Testis (tissue), 2 donors: ENCODE measurements at regions not wholly inside any gene's neighbourhood (a gene's known extent, or its start where the extent isn't known, plus 50 kb on each side); places are given as distances from the start of the nearest gene placed in this dataset.

Experiments
- POLR2A ChIP-seq: fragments of 450-650 bp; IDR thresholded peaks from one replicate; pipeline ENCODE4 v1.6.1; 2017; ENCODE audit warnings: antibody characterized with exemption, mild to moderate bottlenecking, moderate library complexity
- TF ChIP-seq, protein P1 (sequence below), 3 experiments: fragments of 450-650 bp in 2 of 3; fragments of 200-600 bp in 1 of 3; sonication (generic) in 1 of 3; IDR thresholded peaks; one replicate each; pipeline ENCODE4 v1.5.1; 2016 to 2019; ENCODE audit warnings: antibody characterized with exemption in 3 of 3, mild to moderate bottlenecking in 2 of 3, moderate library complexity in 1 of 3

DNA sequence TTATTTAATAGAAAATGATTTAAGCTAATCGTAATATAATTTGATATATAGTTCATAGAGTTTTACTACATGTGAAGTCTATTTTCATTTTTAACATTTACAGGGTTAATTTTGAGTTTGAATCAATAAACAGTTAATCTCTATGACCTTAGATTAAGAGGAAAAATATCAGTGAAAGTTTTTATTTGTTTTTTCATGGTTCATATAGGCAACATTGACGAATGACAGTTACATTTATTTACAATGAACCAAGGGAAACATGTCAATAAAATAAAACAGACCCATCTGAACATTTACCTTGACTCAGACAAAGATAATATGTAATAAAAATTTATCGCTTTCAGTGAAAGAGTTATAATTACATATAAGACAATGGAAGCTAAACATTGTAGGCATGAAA is 346.6 kb upstream of the SLITRK5 start:
- TF ChIP-seq, protein P1, sequence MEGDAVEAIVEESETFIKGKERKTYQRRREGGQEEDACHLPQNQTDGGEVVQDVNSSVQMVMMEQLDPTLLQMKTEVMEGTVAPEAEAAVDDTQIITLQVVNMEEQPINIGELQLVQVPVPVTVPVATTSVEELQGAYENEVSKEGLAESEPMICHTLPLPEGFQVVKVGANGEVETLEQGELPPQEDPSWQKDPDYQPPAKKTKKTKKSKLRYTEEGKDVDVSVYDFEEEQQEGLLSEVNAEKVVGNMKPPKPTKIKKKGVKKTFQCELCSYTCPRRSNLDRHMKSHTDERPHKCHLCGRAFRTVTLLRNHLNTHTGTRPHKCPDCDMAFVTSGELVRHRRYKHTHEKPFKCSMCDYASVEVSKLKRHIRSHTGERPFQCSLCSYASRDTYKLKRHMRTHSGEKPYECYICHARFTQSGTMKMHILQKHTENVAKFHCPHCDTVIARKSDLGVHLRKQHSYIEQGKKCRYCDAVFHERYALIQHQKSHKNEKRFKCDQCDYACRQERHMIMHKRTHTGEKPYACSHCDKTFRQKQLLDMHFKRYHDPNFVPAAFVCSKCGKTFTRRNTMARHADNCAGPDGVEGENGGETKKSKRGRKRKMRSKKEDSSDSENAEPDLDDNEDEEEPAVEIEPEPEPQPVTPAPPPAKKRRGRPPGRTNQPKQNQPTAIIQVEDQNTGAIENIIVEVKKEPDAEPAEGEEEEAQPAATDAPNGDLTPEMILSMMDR (IDR thresholded peaks at IDR 0.05), result no peak
- TF ChIP-seq POLR2A, result no peak
